Right lobe of liver (tissue), 4 donors: ENCODE measurements at regions not wholly inside any gene's neighbourhood (a gene's known extent, or its start where the extent isn't known, plus 50 kb on each side); places are given as distances from the start of the nearest gene placed in this dataset.

Source experiments
- POLR2A ChIP-seq: fragments of 450-650 bp; IDR thresholded peaks from one replicate; pipeline ENCODE4 v1.6.1; 2017; ENCODE audit warnings: antibody characterized with exemption, mild to moderate bottlenecking
- TF ChIP-seq, protein P1 (sequence below), 4 donors: fragments of 200-600 bp in 3 of 4; fragments of 450-650 bp in 1 of 4; IDR thresholded peaks; one replicate each; pipeline versions ENCODE4 v1.5.1 to v1.8.0; 2016 to 2022; ENCODE audit warnings: antibody characterized with exemption in 4 of 4, mild to moderate bottlenecking in 2 of 4
- donor health status: DM: no; HTN: no; CAD: no.
- donor health status: DM: no; HTN: no; CAD: no.
- donor health status: DM: no; HTN: yes; CAD: no.

DNA sequence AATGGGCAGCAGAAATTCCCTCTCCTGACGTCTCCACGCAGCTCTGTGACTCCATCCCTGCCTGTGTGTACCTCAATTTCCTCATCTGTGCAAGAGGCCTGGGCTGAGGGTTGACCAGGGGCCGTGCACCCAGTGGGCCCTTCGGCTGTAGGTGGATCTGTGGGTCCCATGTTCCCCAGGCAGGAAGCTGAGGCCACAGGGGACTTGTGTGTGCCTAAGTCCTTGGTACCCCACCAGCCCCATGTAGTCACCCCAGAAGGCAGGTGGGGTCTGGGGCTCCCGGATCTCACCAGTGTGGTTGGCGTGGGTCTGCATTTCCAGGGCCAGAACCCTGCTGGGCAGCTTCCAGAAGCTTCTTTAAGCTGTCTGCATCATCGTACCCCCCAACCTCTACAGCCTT, 177.4 kb upstream of the GSE1 start:
- TF ChIP-seq, protein P1, sequence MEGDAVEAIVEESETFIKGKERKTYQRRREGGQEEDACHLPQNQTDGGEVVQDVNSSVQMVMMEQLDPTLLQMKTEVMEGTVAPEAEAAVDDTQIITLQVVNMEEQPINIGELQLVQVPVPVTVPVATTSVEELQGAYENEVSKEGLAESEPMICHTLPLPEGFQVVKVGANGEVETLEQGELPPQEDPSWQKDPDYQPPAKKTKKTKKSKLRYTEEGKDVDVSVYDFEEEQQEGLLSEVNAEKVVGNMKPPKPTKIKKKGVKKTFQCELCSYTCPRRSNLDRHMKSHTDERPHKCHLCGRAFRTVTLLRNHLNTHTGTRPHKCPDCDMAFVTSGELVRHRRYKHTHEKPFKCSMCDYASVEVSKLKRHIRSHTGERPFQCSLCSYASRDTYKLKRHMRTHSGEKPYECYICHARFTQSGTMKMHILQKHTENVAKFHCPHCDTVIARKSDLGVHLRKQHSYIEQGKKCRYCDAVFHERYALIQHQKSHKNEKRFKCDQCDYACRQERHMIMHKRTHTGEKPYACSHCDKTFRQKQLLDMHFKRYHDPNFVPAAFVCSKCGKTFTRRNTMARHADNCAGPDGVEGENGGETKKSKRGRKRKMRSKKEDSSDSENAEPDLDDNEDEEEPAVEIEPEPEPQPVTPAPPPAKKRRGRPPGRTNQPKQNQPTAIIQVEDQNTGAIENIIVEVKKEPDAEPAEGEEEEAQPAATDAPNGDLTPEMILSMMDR (IDR thresholded peaks at IDR 0.05): no peak
- TF ChIP-seq POLR2A: no peak
